Colonic mucosa (tissue), 4 donors: ENCODE measurements at regions not wholly inside any gene's neighbourhood (a gene's known extent, or its start where the extent isn't known, plus 50 kb on each side); places are given as distances from the start of the nearest gene placed in this dataset.

Source experiments
- DNase-seq: peaks from one replicate; pipeline ENCODE4 v3.0.0-alpha.2; 2020
- H3K27ac ChIP-seq: fragments of 200-600 bp; one replicate; pipeline ENCODE4 v1.8.0; 2021
- H3K27me3 ChIP-seq: fragments of 200-600 bp; one replicate; pipeline ENCODE4 v1.8.0; 2021
- H3K36me3 ChIP-seq: fragments of 200-600 bp; one replicate; pipeline ENCODE4 v1.8.0; 2021
- H3K4me1 ChIP-seq: fragments of 200-600 bp; one replicate; pipeline ENCODE4 v1.8.0; 2021; ENCODE audit warnings: mild to moderate bottlenecking
- H3K4me3 ChIP-seq: fragments of 200-600 bp; one replicate; pipeline ENCODE4 v1.8.0; 2021
- H3K9ac ChIP-seq, 2 donors: one replicate each; pipeline ENCODE4 v1.7.0; 2013; ENCODE audit warnings: control low read depth in 2 of 2, low read depth in 2 of 2, low read length in 2 of 2
- H3K9me3 ChIP-seq: fragments of 200-600 bp; one replicate; pipeline ENCODE4 v1.8.0; 2021
- intact Hi-C: fragments of 100-400 bp; cut with DNase I; formaldehyde crosslinking; loops from one replicate; pipeline ENCODE4 v1.14.1; 2022
- TF ChIP-seq, protein P1 (sequence below): fragments of 200-600 bp; IDR thresholded peaks from one replicate; pipeline ENCODE4 v1.8.0; 2022; ENCODE audit warnings: antibody characterized with exemption, mild to moderate bottlenecking
- donor health status: healthy.
- donor health status: DM: no; HTN: no; CAD: no.
- donor health status: DM: no; HTN: no; CAD: no.

DNA sequence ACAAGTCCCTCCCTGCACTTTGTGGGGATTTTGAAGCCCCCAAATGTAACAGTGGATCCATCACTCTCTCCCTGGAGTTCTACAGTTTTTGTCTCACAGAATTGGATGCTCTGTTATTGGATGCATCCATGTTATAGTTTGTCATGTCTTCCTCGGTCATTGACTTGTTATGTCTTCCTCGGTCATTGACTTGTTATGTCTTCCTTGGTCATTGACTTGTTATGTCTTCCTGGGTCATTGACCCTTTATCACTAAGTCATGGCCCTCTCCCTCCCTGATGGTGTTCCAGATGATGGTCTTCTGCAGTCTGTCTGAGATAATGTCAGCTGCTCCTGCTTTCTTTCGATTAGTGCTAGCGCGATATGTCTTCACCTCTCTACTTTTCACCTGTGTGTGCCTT lies 981.5 kb downstream of the BRD1 start:
- intact Hi-C loops, result no loop called here
- DNase-seq, result no peak
- no peaks in the 10 kb centered on the region for H3K36me3 ChIP-seq
- H3K9ac ChIP-seq, result no peak overlapping the region
- no peaks in the 10 kb centered on the region for H3K27me3 ChIP-seq
- no peak overlapping the region for H3K4me3 ChIP-seq
- H3K27ac ChIP-seq, result no peak overlapping the region
- TF ChIP-seq, protein P1, sequence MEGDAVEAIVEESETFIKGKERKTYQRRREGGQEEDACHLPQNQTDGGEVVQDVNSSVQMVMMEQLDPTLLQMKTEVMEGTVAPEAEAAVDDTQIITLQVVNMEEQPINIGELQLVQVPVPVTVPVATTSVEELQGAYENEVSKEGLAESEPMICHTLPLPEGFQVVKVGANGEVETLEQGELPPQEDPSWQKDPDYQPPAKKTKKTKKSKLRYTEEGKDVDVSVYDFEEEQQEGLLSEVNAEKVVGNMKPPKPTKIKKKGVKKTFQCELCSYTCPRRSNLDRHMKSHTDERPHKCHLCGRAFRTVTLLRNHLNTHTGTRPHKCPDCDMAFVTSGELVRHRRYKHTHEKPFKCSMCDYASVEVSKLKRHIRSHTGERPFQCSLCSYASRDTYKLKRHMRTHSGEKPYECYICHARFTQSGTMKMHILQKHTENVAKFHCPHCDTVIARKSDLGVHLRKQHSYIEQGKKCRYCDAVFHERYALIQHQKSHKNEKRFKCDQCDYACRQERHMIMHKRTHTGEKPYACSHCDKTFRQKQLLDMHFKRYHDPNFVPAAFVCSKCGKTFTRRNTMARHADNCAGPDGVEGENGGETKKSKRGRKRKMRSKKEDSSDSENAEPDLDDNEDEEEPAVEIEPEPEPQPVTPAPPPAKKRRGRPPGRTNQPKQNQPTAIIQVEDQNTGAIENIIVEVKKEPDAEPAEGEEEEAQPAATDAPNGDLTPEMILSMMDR, result no peak
- no peaks in the 10 kb centered on the region for H3K9me3 ChIP-seq
- no peaks in the 10 kb centered on the region for H3K4me1 ChIP-seq

DNA sequence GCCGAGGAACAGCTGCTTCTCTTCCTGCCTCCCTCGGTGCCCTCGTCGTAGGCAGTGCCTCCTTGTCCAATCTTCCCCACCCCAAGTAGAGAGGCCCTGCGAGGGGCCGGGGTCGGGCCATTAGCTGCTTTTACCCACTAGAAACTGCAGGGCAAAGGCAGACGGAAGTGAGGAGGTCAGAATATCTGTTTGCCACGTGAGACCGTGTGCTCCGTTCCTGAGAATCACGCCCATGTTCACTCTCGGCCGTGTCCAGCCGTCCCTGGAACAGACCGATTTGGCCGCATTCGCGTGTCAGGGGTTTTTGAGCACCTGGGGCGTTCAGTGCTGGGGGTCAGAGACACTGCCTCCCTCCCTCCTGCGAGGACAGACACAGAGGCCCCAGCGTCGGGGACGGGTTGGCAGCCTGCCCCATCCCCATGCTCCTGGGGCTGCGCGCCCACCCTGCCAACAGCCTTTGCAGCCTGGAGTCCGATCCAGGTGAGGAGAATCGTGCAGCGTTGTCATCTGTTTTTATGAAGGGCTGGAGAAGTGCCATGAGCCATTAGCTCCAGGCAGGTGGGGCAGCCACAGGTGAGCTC lies 982.2 kb downstream of the BRD1 start:
- TF ChIP-seq, protein P1, result no peak
- no peaks in the 10 kb centered on the region for H3K9me3 ChIP-seq
- no peaks in the 10 kb centered on the region for H3K36me3 ChIP-seq
- no peak overlapping the region for H3K27ac ChIP-seq
- H3K9ac ChIP-seq, result no peak overlapping the region
- DNase-seq, result no peak
- H3K4me3 ChIP-seq, result no peak overlapping the region
- no peaks in the 10 kb centered on the region for H3K4me1 ChIP-seq
- intact Hi-C loops, result no loop called here
- H3K27me3 ChIP-seq, result no peaks in the 10 kb centered on the region

DNA sequence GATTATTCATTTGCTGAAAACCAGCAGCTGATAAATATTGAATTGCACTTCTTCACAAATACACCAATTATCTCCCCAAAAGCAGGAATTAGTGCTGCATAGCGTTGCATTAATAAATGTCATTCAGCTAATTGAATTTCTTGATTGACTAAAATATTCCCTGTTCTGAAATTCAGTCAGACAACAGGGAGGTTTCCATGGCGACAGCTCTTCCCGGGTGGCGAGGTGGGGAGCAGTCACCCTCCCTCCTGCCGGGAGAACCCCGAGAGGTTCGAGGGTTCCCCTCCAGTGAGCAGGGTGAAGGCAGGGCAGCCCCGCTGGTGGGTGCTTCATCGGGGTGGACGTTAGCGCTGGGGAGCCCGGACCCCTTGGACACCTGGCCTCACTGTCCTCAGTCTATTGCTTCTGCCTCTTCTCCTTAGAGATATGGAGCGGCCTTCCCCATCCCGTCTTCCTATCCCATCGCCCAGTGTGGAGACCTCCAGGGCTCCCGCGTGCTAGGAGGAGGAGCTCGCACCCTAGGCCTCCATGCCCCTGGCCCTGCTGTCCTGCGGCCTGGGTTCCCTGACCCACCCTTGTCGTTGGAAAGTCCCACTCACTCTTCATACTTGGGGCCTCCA lies 983.5 kb downstream of the BRD1 start:
- H3K27me3 ChIP-seq, result no peaks in the 10 kb centered on the region
- H3K4me1 ChIP-seq, result no peaks in the 10 kb centered on the region
- intact Hi-C loops, result no loop called here
- H3K9ac ChIP-seq, result no peak overlapping the region
- H3K4me3 ChIP-seq, result no peak overlapping the region
- TF ChIP-seq, protein P1, result no peak
- H3K9me3 ChIP-seq, result no peaks in the 10 kb centered on the region
- DNase-seq, result no peak
- H3K27ac ChIP-seq, result no peak overlapping the region
- no peaks in the 10 kb centered on the region for H3K36me3 ChIP-seq

DNA sequence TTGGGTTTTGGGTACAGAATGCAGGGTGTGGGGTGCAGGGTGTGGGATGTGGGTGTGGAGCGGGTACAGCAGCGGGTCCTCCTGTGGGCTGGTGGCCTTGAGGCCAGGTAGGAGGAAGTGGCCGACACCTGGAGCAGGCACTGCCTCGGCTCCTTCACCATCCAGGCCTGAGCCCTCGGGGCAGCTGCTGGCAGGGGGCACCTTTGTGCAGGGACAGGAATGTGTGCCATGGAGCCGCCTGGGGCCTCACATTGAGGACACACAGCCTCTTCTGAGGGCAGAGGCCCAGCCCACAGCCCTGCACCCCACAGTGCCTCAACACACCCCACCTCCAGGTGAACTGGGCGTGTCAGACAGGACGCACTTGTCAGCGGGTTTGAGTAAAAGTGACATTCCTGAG lies 984.0 kb downstream of the BRD1 start:
- H3K9me3 ChIP-seq, result no peaks in the 10 kb centered on the region
- TF ChIP-seq, protein P1, result no peak
- no peaks in the 10 kb centered on the region for H3K36me3 ChIP-seq
- no peak overlapping the region for H3K9ac ChIP-seq
- no peak overlapping the region for H3K27ac ChIP-seq
- DNase-seq, result no peak
- H3K4me1 ChIP-seq, result no peaks in the 10 kb centered on the region
- no peak overlapping the region for H3K4me3 ChIP-seq
- intact Hi-C loops, result no loop called here
- no peaks in the 10 kb centered on the region for H3K27me3 ChIP-seq

DNA sequence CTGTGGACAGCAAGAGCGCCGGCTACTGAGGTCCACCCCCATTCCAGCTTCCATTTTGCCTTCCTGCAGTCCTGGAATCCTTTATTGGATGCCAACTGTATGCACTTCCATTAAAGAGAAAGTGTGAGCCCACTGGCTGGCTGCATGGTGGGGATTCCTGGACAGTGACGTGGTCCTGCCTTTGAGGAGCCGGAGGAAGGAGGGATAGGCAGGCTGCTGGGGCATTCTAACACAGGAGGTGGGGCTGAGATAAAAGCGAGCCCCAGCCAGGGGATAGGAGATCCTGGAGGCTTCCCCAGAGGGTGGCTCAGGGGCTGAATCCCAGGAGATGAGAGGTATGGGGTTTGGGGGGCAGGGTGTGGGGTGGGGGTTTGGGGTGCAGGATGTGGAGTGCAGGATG lies 984.7 kb downstream of the BRD1 start:
- Histone ChIP-seq H3K4me1 (no peaks in the 10 kb centered on the region), H3K27me3 (no peaks in the 10 kb centered on the region), H3K9me3 (no peaks in the 10 kb centered on the region), H3K9ac (no peak overlapping the region), H3K27ac (no peak overlapping the region), H3K36me3 (no peaks in the 10 kb centered on the region), H3K4me3 (no peak overlapping the region)
- intact Hi-C loops, result no loop called here
- no peak for DNase-seq
- TF ChIP-seq, protein P1, result no peak
